Mucosa of gallbladder (tissue), 1 donor: ENCODE measurements at regions not wholly inside any gene's neighbourhood (a gene's known extent, or its start where the extent isn't known, plus 50 kb on each side); places are given as distances from the start of the nearest gene placed in this dataset.

Source experiments
- DNase-seq: peaks from one replicate; pipeline ENCODE4 v3.0.0-alpha.2; 2020; ENCODE audit warnings: low spot score
- donor health status: DM: no; HTN: no; CAD: no.

GRCh38 chr2:215601526-215601925 is 165.7 kb upstream of the FN1 start:
- no peak for DNase-seq

GRCh38 chr2:215598376-215598975 is 162.6 kb upstream of the FN1 start:
- no peak for DNase-seq

GRCh38 chr2:215597577-215597976 is 161.7 kb upstream of the FN1 start:
- DNase-seq = no peak

GRCh38 chr2:215594766-215595165 is 158.9 kb upstream of the FN1 start:
- no peak for DNase-seq

DNA sequence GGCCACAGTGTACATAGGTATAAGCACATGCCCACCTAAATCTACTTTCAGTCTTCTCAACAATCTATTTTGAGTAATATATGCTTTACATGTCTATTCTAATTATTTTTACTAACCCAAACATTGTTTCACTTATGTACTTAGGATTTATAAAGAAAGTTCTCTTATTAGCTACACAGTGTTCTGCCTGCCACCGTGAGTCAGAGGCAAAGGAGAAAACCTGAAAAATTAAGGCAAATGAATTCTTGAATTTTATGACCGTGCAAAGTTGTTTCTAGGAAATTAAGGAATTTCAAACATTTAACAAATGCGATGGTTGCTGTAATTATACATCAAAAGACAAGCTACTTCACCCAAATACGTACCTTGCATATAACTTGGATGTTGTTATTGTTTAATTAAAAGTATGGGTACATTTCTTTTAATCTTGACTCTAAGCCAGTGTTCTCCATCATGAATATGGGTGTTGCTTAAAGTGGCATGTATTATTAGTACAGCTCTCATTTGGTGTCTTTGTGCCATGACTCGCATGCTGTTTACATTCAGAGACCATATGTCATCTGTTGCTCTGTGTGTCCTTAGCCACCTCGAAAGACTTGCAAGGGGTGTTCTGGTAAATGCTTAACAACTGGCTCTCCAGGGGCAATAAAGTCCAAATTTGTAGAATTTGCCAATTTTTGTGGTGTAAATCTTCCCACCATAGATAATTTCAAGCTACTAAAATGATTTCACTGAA is 154.3 kb upstream of the FN1 start:
- DNase-seq = no peak

DNA sequence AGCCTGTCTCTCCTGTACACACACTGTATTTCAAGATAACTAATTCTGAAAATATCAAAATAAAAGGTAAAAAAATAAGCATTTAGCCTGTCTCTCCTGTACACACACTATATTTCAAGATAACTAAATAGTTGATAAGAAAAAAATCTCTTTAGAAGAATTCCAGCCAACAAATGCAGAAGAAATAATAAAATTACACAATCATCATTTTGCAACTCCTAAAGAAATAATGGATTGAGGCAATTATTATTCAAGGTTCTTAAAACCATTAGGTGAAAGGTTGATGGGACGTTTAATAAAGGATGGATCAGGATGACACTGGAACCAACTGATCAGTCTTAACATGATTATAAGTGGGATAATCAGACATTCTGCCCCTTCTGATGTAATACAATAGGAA is 148.0 kb upstream of the FN1 start:
- no peak for DNase-seq

DNA sequence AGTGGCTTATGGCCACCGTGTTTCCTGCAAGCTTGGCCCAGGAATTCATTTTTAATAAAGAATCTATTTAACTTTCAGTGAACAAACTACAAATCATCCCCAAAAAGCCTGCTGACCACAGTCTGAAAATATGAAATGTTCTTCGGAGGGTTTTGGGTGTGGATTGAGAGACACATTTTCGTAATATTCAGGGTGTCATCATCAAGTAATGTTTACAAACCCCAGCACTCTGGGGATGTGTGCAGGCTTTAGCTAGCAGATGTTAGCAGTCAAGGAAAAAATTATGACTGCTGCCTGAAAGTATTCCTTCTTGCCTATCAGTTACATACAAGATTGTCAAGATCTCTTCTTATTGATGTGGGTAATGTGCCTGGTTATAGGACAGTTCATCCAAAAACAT is 143.9 kb upstream of the FN1 start:
- DNase-seq = no peak

- DNase-seq = no peak
These were observed 141.5 kb upstream of the FN1 start for GRCh38 chr2:215577356-215577755.

DNA sequence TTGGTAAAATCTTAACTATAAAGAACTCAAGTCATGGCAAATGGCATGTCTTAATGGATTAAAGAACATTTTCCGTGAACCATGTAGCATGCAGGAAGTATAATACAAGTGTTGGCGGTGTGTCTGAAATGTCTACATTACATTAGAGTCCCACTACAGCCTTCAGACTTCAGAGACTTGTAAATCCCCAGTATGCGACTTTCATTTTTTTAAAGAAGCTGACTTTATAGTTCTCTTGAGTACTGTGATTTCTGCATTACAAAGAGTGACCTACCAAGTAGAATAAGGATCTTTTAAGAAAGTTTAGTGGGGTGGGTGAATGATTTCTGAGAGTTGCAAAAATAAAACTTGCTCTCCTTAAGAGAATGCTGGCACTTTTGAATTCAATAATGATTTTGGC is 140.7 kb upstream of the FN1 start:
- DNase-seq = no peak

DNA sequence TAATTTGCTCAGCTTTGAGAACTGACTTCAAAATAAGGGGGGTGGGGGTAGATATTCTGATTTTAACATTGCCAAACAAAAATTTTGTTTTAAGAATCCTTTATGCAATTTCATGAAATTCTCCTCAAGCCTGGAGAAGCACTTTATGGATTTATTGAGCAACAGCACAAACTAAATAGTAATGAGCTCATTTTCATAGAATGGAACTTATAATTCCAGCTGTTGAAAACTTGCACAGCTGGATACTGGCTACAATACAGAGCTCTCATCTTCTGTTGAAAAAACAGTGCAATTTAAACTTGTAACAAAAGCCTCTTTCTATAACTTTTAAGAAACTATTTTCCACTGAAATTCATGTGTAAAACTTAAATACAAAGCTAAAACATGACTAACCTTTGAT is 137.6 kb upstream of the FN1 start:
- no peak for DNase-seq

DNA sequence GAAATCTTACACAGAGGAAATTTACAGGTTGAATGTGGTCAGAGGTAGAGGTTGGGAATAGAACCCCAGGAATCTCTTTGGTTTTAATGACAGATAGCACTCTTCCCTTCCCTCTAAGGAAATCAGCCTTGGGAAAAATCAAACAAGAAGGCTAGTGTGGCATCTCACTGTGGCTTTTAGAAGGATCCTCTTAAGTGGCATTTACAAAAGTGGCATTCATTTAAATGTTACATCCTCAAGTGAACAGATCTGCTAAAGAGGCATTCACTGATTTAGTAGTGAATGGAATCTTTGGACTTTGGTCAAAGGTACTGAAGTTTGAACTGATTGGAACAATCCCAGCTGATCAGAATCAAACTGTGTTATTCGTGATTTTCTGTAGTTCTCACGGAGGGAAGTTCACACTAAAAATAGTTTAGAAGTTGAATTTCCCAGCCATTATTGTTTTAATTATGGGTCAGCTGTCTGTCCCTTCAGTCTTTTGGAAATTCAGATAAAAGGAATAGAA is 136.5 kb upstream of the FN1 start:
- no peak for DNase-seq

- no peak for DNase-seq
These were observed 135.8 kb upstream of the FN1 start for GRCh38 chr2:215571689-215572088.

- no peak for DNase-seq
These were observed 131.6 kb upstream of the FN1 start for GRCh38 chr2:215567504-215567903.

GRCh38 chr2:215565897-215566296 is 130.0 kb upstream of the FN1 start:
- no peak for DNase-seq

DNA sequence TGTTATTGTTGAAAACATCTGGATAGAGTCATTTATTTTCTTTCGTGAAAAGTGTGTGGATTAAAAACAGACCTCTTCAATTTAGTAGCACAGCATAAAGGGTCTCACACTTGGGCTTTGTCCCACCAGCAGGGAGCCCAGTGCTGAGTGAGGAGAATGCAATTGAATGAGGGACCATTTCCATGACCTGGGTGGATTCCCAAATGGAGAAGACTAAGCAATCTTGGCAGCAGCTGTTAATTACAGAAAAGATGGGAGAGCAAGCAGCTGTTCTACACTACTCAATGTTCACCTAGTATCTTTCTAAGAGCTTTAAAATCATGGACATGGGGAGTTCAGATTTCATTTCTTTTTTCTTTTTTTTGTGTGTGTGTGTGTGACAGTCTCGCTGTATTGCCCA is 121.8 kb upstream of the FN1 start:
- no peak for DNase-seq

GRCh38 chr2:215556979-215557378 is 121.1 kb upstream of the FN1 start:
- DNase-seq = no peak

- no peak for DNase-seq
These were observed 119.0 kb upstream of the FN1 start for GRCh38 chr2:215554689-215555498.

GRCh38 chr2:215553946-215554345 is 118.1 kb upstream of the FN1 start:
- no peak for DNase-seq

DNA sequence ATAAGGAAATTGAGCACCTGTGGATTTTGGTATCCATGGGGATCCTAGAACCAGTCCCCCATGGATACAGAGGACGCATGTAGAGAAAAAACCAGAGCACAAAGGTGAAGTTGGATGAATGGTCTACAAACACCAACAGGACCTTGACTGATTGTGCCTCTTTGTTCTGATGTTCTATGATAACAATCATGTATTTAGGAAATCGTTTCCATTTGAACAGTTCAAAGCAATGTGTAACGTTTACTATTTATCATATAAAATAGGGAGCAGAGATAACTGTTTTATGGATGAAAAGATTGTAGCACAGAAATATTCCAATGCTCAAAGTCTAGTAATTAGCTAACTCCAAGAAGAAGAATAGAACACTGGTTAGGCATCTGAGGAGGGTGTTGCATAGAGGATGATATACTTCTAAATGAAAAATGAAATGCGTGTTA is 116.3 kb upstream of the FN1 start:
- no peak for DNase-seq

- DNase-seq = no peak
These were observed 114.5 kb upstream of the FN1 start for GRCh38 chr2:215550331-215550730.

DNA sequence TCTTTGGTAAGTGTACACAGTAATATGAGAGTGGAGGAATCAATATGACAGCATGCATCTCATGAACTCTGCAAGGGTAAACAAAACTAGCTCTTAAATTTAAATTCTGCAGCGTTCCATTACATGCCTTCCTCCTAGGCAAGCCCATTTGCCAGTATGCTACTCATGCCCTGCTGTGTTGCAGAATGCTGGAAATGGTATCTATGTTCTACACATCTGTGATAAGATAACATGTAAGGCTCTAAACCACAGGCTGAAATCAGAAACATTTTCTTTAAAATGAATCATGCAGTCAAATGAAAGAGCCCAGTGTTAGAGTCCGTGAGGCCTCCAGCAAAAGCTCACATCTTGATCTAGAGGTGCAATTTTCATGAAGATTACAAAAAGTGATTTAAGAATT is 112.8 kb upstream of the FN1 start:
- DNase-seq = no peak

DNA sequence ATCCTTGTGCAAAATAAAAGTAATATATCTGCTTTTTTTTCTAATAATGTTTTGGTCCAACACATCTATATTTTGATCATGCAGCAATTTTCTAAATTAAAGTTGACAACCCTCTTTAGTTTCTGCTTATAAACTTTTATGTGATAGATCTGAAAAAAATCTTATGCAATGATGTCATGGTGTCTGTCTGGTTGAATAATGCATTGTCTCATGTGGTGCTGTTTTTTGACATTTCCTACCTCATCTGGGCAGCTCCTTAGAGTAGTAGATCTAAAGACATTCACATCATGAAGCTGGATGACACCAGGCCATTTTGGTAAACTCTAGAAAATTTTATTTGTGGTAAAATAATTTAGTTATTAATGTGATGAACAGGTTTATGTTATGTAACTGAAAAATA is 106.8 kb upstream of the FN1 start:
- DNase-seq = no peak

DNA sequence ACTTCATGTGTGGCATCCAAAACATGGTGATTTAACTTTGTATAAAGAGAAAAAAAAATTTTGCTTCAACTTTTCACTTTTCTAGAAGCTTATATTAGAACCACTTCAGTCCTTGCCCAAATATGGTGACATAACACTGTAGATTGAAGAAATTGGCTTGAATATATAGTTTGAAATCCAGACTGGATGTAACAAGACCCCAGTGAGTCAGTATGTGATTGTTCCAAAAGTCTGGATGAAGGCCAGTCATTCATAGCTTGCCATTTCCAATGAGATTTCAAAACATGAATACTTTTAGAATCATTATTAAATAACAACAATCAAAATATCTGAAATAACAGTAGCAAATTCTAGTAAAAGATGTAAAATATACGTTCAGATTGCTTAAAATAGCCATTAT is 104.8 kb upstream of the FN1 start:
- DNase-seq = no peak
